LNCaP clone FGC (cell line): ENCODE measurements at regions not wholly inside any gene's neighbourhood (a gene's known extent, or its start where the extent isn't known, plus 50 kb on each side); places are given as distances from the start of the nearest gene placed in this dataset.

Experiments
- DNase-seq: peaks from one replicate; pipeline ENCODE4 v3.0.0-alpha.2; 2011; ENCODE audit warnings: low read depth
- H3K4me3 ChIP-seq: 2 replicates; pipeline ENCODE4 v1.5.1; 2011; ENCODE audit warnings: mild to moderate bottlenecking, low read depth, low read length, control low read depth
- TF ChIP-seq, protein P1 (sequence below): IDR thresholded peaks from 2 replicates; pipeline ENCODE4 v1.5.1; 2012; ENCODE audit warnings: mild to moderate bottlenecking; ENCODE audit not compliant: control insufficient read depth, insufficient read depth; ENCODE audit errors: extremely low read depth

DNA sequence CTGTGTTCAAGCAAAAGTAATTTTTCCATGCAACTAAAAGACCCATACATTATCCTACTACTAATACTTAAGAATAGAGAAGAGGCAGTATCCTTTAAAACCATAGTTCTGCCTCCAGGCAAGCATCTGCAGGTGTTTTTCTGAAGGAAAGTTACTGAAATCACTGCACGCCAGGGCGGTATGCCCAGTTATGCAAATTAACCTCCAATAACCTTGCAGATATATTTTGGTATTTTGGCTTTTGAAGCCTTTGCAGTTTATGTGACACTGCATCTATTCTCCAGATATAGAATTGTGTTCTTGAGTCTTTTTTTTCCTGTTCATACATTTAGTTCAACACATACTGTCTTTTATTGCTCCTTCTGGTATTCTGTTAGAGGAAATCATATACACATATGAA, 346.2 kb upstream of the PDGFD start:
- TF ChIP-seq, protein P1, sequence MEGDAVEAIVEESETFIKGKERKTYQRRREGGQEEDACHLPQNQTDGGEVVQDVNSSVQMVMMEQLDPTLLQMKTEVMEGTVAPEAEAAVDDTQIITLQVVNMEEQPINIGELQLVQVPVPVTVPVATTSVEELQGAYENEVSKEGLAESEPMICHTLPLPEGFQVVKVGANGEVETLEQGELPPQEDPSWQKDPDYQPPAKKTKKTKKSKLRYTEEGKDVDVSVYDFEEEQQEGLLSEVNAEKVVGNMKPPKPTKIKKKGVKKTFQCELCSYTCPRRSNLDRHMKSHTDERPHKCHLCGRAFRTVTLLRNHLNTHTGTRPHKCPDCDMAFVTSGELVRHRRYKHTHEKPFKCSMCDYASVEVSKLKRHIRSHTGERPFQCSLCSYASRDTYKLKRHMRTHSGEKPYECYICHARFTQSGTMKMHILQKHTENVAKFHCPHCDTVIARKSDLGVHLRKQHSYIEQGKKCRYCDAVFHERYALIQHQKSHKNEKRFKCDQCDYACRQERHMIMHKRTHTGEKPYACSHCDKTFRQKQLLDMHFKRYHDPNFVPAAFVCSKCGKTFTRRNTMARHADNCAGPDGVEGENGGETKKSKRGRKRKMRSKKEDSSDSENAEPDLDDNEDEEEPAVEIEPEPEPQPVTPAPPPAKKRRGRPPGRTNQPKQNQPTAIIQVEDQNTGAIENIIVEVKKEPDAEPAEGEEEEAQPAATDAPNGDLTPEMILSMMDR, result no peak
- no peak overlapping the region for H3K4me3 ChIP-seq
- no peak for DNase-seq

DNA sequence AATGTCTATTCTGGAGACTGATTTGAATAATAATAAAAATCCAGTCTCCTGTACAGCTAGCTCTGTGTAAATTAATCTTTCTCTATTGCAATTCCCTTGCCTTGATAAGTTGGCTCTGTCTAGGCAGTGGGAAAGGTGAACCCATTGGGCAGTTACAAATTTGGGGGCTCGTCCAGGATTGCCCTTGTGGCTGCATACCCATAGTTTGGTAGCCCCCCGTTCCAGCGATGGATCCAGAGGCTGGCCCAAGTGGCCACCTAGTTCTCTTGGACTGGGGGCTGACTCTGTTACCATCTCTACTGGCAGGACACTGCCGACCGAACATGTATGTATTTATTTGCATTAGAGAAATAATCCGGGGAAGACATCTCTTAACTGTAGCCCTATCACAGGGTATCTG, 326.2 kb upstream of the PDGFD start:
- no peak overlapping the region for H3K4me3 ChIP-seq
- TF ChIP-seq, protein P1, result no peak
- no peak for DNase-seq

DNA sequence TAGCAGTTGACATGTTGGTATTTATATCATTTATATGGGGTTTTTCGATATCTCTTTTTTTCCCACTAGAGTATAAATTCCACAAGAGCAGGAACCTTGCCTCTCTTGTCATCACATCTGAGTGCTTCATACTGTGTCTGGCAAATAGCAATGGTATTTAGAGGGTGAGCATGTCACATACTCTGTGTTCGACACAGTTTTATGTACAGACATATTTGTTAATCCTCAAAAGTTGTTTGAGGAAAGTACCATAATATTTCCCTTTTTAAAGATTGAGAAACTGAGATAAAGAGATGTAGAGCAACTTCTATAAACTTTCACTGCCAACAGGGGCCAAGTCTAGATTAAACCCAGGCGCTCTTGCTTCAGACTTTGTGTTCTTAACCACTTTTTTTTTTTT, 324.6 kb upstream of the PDGFD start:
- TF ChIP-seq, protein P1, result no peak
- DNase-seq, result no peak
- H3K4me3 ChIP-seq, result no peak overlapping the region

DNA sequence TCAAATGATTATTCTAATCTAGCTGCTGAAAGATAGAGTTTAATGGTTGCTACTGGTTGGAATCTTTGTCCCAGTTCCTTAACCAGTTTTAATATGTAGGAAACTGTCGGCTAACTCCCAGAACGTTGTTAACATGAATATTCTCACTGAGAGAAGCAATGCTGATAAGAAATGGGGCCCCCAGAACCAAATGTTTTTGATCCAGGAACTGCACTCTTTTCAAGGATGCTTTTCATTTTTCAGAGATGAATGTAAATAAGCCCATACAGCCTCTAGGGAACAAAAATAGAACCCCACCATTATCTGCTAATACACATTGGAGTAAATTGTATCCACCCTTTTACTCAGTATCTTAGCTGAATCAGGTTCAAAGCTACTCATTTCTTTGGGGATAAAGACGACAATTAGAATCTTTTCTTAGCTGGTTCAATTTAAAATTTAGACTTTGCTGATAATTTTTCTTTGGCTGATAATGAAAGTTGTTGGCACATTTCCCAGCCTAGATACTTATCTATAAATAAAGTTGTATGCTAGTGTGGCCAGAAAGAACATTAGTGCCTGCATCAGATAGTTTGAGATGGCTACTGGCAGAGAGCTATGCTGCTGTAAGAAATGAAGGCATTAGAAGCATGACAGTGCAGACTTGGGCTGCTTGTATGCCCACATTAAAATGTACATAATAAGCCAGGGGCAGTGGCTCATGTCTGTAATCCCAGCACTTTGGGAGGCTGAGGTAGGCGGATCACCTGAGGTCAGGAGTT, 323.3 kb upstream of the PDGFD start:
- no peak for DNase-seq
- no peak overlapping the region for H3K4me3 ChIP-seq
- TF ChIP-seq, protein P1, result no peak

DNA sequence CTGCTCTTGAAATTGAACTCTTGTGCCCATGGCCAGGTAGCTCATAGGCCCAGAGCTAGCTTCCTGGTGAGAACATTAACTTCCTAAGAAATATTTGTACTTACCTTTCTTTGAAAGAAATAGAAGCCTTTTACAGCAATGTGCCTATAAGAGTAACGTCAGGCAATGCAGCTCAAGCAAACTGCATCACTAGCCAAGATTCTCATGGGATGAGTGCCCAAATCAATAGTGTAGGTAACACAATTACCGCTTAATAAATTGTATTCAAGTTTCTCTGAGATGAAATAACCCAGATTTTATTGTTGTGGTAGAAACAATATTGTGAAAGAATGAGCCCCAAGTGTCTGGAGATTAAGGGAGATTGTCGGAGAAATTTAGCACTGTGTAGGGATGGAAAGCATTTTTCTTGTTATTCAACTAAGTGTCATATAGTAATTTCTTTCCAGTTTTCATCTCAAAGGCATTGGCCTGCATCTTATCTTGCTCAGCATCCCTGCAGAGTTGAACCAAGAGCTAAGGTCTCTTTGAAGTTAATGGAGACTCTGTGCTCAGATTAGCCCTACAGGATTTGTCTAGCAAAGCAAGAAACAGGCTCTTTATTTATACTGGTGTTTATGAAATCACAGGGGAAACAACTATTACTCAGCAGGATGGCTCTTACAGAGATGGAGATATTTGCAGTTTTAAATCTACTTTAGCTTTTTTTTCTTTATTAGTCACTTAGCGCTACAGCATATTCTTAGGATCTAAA, 321.0 kb upstream of the PDGFD start:
- DNase-seq, result no peak
- no peak overlapping the region for H3K4me3 ChIP-seq
- TF ChIP-seq, protein P1, result no peak

DNA sequence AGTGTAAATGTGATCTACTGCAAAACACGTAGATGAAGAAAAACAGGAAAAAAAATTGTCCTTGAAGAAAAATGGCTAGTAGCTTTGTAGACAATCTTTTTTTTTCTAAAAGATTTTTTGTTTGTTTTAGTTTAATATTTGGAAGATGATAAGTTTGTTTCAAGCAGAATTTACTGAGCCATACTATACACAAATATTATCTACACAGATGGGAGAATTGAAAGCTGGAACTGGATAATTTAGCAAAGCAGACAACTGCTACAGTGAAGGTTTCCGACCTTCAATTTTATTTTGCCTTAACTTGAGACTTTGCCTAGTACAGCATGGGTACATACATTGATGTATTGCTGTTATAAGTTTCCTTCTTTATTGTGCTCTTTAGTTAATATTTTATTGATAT, 313.0 kb upstream of the PDGFD start:
- DNase-seq, result no peak
- H3K4me3 ChIP-seq, result no peak overlapping the region
- TF ChIP-seq, protein P1, result no peak

DNA sequence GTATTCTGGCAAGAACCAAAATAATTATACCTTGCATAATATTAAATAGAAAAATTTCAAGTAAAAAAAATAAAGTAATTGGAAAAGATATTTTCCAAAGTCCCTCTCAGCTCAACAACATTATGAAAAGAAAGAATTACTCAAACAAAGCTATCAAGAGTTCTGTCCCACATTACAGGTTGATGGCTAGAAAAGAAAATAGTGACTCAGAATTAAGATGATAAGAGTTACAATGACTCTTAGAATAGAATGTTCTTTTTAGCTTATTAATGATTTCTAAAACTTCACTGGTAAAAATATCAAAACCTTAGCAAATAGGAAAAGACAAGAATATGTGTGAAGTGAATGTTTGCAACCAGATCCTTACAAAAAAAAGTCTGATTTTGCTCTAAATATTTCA, 312.5 kb upstream of the PDGFD start:
- no peak for DNase-seq
- TF ChIP-seq, protein P1, result no peak
- H3K4me3 ChIP-seq, result no peak overlapping the region
